22Rv1 (cell line): ENCODE measurements at regions not wholly inside any gene's neighbourhood (a gene's known extent, or its start where the extent isn't known, plus 50 kb on each side); places are given as distances from the start of the nearest gene placed in this dataset.

ENCODE experiments used
- ZFX ChIP-seq: fragments of 450-650 bp; IDR thresholded peaks from 2 replicates; pipeline ENCODE4 v1.6.1; 2017; ENCODE audit warnings: antibody characterized with exemption, borderline replicate concordance
- TF ChIP-seq, protein P1 (sequence below): fragments of 450-650 bp; IDR thresholded peaks from 2 replicates; pipeline ENCODE4 v1.5.1; 2017; ENCODE audit warnings: mild to moderate bottlenecking

DNA sequence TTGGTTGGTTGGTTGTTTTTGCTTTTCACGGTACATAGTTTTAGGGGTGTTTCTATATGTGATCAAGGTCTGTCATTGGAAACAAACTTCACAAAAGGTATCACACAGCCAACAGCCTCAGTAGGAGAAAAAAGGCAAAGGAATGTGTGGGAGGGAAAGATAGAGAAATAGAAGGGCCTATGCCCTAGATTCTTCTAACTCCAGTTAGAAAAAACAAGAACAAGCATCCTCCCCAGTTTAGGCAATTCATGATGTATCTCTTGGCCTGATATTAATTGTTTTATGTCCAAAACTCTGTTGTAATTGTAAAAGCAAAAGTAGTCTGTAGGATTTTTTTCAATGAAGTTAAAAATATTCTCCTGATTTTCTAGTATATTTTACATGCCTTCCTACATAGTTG is 192.4 kb upstream of the EDNRA start:
- TF ChIP-seq, protein P1, sequence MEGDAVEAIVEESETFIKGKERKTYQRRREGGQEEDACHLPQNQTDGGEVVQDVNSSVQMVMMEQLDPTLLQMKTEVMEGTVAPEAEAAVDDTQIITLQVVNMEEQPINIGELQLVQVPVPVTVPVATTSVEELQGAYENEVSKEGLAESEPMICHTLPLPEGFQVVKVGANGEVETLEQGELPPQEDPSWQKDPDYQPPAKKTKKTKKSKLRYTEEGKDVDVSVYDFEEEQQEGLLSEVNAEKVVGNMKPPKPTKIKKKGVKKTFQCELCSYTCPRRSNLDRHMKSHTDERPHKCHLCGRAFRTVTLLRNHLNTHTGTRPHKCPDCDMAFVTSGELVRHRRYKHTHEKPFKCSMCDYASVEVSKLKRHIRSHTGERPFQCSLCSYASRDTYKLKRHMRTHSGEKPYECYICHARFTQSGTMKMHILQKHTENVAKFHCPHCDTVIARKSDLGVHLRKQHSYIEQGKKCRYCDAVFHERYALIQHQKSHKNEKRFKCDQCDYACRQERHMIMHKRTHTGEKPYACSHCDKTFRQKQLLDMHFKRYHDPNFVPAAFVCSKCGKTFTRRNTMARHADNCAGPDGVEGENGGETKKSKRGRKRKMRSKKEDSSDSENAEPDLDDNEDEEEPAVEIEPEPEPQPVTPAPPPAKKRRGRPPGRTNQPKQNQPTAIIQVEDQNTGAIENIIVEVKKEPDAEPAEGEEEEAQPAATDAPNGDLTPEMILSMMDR: no peak
- TF ChIP-seq ZFX: no peak
